HG03432 (cell line): ENCODE measurements at regions not wholly inside any gene's neighbourhood (a gene's known extent, or its start where the extent isn't known, plus 50 kb on each side); places are given as distances from the start of the nearest gene placed in this dataset.

ENCODE experiments used
- ATAC-seq: cut with Tn5 transposase; IDR thresholded peaks from one replicate; pipeline ENCODE4 v1.9.1; 2021; ENCODE audit warnings: mild to moderate bottlenecking, moderate library complexity; ENCODE audit not compliant: unreplicated experiment

DNA sequence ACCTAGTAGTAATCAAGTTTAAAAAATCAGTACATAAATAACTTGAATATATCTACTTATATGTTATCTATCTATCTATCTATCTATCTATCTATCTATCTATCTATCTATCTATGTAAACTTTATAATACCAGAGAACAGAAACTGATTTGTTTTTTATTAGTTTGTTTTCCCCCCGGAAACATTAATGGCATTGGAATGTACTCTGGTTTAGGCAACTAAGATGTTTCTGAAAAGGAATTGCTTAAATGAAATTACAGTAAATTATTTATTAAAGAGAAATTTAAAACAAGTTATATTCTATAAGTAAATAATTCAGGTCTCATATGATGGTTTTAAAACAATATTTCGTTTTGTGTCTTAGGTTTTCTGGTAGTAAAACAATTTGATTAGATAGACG, 681.0 kb upstream of the ADAMTS5 start:
- no peak for ATAC-seq

DNA sequence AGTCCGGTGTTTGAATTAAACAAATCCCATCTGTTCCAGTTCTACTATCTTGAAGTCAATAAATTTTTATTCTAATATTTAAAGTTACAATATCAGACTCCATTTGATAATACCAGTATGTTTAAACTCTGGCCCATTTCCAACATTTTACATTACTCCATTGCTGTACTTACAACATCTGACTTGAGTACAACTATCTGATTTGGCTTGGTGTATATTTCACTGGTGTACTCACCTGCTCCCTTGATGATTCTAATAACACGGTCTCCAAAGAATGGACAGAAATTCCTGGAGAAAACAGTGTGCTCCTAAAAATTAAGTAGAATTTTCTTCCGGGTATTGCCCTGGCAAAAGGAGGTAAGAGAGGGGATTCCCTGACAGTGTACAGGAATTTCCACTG, 680.5 kb upstream of the ADAMTS5 start:
- no peak for ATAC-seq

- no peak for ATAC-seq
Observed at GRCh38 chr21:27646691-27647090, 679.8 kb upstream of the ADAMTS5 start.

GRCh38 chr21:27646056-27646455, 679.2 kb upstream of the ADAMTS5 start:
- no peak for ATAC-seq

GRCh38 chr21:27645285-27645684, 678.4 kb upstream of the ADAMTS5 start:
- ATAC-seq, result no peak

- no peak for ATAC-seq
Observed at GRCh38 chr21:27643326-27643725, 676.4 kb upstream of the ADAMTS5 start.

GRCh38 chr21:27639286-27639685, 672.4 kb upstream of the ADAMTS5 start:
- ATAC-seq, result no peak

- no peak for ATAC-seq
Observed at GRCh38 chr21:27636656-27637055, 669.8 kb upstream of the ADAMTS5 start.

GRCh38 chr21:27633631-27634030, 666.7 kb upstream of the ADAMTS5 start:
- ATAC-seq, result no peak

- no peak for ATAC-seq
Observed at GRCh38 chr21:27631471-27631870, 664.6 kb upstream of the ADAMTS5 start.

GRCh38 chr21:27622631-27623030, 655.7 kb upstream of the ADAMTS5 start:
- no peak for ATAC-seq

- no peak for ATAC-seq
Observed at GRCh38 chr21:27614231-27614630, 647.3 kb upstream of the ADAMTS5 start.

DNA sequence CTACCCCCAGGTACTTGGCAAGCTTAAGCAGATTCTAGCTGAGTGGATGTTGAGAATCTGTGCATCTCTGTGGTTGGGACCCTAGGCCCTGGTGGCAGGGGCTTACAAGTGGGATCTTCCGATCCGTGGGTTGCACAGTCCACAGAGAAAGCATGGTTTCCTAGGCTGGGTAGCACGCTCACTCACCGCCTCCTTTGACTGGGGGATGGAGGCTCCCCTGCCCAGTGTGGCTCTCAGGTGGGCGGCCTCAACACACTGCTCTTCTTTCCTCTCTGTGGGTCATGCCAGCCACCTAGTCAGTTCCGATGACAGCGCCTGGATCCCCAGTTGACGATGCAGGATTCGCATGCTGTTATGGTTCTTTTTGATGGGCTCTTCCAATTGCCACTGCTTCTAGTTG, 639.5 kb upstream of the ADAMTS5 start:
- ATAC-seq, result no peak

DNA sequence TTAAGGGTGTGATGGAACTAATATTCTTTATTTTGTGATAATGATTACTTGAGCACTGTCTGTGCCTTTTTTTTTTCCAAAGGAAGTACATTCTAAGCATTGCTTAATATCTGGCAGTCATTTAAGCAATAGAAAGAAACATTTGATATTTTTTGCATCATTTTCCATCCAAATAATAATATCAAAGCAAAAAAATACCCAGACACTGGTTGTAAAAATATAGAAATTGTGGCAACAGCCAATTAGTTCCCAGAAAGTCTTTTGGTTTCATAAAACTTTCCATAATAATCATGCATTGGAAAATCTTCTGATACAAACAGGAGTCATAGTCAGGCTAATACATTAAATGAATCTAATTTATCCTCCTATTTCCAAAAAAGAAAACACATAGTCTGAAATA, 629.3 kb upstream of the ADAMTS5 start:
- ATAC-seq, result no peak

- ATAC-seq, result no peak
Observed at GRCh38 chr21:27595716-27596115, 628.8 kb upstream of the ADAMTS5 start.

DNA sequence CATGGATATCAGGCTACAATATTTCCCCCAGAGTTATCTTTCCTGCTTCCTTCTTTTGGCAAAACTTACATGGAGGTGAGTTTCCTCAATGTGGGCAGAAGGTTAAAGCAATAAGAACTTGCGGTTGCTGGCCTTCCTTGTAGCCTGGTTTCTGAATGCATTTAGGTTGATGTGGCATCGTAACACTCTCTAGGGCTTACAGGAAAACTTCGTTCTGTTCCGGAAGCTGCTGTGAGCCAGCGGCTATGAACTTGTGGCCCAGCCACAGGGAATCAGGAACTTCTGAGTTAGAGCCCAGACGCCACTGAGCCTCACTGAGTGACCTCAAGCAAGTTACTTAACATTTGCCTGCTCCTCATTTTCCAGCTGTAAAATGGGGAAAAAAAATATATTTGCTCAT, 623.4 kb upstream of the ADAMTS5 start:
- no peak for ATAC-seq

DNA sequence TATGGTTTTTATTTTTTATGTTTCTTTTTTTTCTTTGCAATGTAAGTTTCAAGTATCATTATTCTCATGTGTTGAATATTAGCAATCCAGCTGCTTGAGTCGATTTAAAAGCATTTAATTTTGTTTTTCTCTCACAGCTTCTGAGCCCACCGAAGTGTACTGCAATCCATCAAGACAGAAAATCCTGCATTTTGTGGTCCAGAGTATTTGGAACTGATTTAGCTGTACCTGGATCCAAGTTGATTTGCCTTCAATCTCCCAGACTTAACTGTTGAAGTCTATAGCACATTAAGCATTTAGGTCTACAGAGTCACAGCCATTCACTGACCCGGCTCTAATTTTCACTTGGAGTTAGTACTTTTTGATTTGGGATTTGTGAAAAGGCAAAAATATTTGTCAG, 622.9 kb upstream of the ADAMTS5 start:
- no peak for ATAC-seq

DNA sequence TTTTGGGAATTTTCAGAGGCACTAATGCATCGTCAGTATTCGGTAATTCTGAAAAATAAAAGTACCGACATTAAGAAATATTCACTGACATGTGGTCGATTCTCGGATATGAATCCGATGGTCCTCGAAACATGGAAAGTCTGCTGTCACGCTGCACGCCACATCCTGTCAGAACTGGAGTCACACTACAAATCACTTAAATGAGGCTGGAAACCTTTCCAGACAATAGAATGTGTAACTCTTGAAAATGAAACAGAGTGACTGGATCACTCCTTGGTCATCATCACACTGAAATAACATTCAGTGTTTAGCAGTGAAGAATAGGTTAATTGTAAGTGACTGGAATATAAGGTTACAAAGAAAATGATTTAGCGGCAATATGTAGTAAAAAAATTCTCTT, 620.1 kb upstream of the ADAMTS5 start:
- no peak for ATAC-seq

GRCh38 chr21:27586326-27586725, 619.4 kb upstream of the ADAMTS5 start:
- no peak for ATAC-seq

DNA sequence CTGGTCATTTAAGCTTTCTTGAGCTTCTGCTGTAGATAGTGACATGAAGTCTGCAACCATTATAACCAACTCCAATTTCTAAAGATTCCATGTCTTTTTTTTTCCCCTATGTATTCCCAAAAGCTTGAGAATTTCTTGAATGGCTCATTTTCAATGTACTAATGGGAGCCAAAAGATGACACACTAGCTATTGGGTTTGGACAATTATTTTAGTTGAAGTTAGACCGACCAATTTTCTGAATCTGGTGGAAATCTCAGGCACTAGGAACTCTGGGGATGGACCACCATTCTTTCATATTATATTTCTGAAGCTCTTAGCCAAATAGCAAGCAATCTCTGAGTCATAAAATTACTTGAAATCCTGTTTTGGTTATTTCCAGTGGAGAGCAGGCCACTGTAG, 617.4 kb upstream of the ADAMTS5 start:
- ATAC-seq, result no peak

- no peak for ATAC-seq
Observed at GRCh38 chr21:27582948-27583430, 616.1 kb upstream of the ADAMTS5 start.

DNA sequence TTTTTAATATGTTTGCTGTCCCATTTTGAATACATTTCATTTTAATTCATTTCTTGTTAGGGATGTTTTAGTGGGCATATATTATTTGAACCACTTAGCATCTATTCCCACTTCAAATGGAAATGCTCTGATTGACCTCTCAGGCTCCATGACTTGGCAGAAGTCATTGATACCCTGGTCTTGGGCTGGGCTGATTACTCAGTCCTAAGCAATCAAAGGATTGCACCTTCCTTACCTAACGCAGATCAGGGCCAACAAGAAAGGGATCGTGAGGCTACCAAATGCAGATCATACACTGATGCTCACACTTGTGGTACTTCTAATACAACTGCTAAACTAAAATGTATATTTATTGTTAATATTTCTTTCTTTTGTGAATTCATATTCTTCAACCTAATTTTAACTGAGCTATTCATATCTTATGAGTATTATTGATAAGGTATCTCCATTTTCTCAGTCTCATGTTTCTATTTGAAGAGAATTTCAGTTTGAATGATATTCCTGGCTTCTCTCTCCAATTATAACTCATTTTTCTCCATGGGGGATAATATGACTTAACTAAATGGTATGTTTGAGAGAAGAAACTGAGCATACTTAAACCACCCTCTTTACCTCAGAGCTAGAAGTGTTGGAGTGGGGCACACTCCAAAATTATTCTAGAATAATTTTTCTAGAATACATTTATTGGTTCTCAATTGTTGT, 615.5 kb upstream of the ADAMTS5 start:
- ATAC-seq, result no peak

DNA sequence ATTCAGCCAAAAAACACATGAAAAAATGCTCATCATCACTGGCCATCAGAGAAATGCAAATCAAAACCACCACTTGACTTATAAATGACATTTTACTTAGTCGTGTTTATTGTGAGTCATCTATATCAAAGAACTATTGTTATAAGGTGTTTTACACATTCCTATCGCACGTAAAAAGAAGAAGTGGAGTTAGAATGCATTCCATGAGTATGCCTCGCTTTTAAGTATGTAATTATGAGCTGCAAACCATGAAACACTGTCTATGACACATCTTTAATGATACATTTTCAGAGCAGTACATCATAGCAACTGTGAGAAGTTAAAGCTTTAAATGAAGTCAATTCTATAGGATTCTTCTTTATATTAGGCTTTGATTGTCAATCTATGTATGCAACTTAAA, 614.3 kb upstream of the ADAMTS5 start:
- ATAC-seq, result no peak
